ENCODE measurements at regions not wholly inside any gene's neighbourhood (a gene's known extent, or its start where the extent isn't known, plus 50 kb on each side); places are given as distances from the start of the nearest gene placed in this dataset.

GRCh38 chr2:144249035-144249637 lies 270.8 kb downstream of the ZEB2 start:
- no peak for TF ChIP-seq CEBPB (tag; IDR thresholded peaks at IDR 0.05)
- no peak for TF ChIP-seq MAZ (CRISPR knock-in tag; conservative IDR thresholded peaks at IDR 0.05 in 1 of 2, IDR thresholded peaks at IDR 0.05 in 1 of 2)
- no peak for TF ChIP-seq MYC (IDR thresholded peaks at IDR 0.05; ENCODE audit: low read depth, low read length)
- no peak for TF ChIP-seq MYC (CRISPR knock-in tag; IDR thresholded peaks at IDR 0.05; ENCODE audit: borderline replicate concordance, low read depth)
- no peak for TF ChIP-seq YBX1 (IDR thresholded peaks at IDR 0.05)
- TF ChIP-seq ZNF717 (CRISPR knock-in tag; IDR thresholded peaks at IDR 0.05): no peak
- no peak for TF ChIP-seq TCF3 (CRISPR knock-in tag; IDR thresholded peaks at IDR 0.05)
- no peak for TF ChIP-seq LEF1 (IDR thresholded peaks at IDR 0.05)
- TF ChIP-seq PTTG1 (tag; IDR thresholded peaks at IDR 0.05; ENCODE audit: low read depth): no peak
- TF ChIP-seq POLR2A (conservative IDR thresholded peaks at IDR 0.05): no peak
